Activated CD8-positive, alpha-beta memory T cell treated with anti-CD3 and anti-CD28 coated beads for 48 hours (primary cell): ENCODE measurements at regions not wholly inside any gene's neighbourhood (a gene's known extent, or its start where the extent isn't known, plus 50 kb on each side); places are given as distances from the start of the nearest gene placed in this dataset.

Experiments
- DNase-seq, 3 experiments: peaks; one replicate each; pipeline ENCODE4 v3.0.0-alpha.2; 2020; ENCODE audit warnings: low read depth in 2 of 3, low spot score in 2 of 3

DNA sequence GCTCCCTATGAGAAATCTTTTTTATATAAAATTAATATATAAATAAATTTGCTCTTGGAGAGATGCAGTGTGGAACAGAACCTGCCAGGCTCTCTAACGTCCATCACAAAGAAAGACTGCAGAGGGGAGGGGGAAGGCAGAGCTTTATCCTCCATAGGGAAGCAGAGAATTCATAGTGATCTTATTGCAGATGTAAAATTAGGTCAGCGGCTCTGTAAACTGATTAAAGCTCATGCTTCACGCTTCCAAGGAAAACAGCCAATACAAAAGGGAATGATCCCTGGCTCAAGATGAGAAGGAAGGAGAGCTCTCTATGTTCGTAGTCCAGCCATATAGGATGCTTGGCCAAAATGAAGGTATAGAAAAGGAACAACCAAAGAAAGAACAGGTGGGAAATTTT, 532.3 kb upstream of the PSMD7 start:
- no peak for DNase-seq

DNA sequence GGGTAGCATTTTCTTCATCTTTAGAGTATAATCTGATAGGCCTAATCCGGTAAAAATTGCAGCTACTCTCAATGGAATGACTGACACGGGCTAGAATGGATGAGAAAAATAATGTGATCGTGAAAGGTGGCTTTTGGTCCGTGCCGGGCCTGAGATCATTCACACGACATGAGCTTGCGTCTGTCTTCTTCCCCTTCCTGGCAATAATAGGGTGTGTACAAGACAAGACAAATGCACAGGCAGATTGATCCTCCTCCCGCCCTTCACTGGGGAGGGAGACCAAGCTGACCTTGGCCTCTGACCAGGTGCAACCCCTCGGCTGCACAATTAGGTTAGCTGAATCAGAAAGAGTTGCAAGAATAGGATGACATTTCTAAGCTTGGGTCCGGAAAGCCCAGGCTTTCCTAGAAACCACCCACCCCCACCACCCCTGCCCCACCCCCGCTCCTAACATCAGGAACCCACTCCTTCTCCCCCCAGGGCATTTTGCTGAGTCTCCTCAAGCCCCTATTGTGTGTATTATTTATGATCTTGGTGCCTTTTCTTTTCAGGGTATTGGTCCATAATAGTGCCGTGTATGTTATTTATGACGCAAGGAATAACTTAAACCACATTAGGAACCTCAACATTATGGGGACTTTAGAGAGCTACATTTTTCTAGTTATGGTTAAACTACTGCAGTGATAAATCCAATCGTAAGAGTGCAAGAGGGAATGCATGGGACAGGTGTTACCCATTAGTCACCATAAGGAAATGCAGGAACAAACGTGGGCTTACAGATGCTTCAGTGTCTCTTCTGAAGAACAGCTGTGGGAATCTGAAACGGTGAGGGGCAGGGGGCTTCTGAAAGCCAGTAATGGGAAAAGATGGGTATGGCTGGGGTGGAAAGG, 540.1 kb upstream of the PSMD7 start:
- no peak for DNase-seq

DNA sequence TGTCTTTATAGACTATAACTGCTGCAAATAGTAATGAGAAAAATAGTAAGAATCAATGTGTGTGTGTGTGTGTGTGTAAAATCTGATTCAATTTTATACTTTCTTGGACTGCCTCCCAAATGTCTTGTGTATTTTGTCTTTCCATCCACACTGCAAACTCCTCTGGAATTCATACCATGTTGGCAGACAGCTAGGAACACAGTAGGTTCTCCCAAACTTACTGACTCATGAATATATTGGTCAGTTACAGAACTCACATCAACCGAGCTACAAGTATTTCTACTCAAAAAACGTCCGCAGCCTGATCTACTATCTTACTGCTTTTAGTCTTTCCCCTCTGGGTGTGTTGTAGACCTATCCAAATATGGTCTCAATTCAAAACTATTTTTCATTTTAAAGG, 542.7 kb upstream of the PSMD7 start:
- DNase-seq: no peak

DNA sequence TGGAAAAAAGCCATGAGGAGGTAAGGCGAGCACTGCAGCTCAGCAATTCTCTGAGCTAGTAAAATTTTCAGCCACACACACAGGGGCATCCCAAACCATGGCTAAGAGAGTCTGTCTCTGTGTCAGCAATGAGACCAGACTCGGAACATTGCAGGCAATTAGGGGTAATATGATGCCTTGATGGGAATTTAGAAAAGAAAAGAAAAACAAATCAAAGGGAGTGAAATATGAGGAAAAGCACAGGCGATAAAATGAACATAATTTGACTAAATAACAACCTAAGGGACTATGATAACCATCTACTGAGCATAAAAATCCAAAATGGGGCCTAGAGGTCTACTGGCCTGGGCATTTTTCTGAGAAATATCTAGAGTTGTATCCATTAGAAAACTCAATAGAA, 546.0 kb upstream of the PSMD7 start:
- no peak for DNase-seq

DNA sequence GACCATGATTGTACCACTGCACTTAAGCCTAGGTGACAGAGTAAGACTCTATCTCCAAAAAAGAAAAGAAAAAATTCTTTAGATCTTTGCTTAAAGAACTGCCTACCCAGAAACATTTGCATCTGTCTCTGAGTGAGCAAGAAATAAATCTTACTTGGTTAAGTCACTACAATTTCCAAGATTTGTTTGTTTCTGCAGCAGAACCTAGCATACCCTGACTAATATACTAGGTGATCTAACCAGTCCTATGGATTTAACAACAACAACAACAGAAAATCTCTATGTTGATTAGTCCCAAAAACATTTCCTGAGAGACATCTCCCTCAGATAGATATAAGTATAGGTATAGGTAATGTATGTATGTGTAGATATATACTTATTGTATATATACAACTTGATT, 549.3 kb upstream of the PSMD7 start:
- no peak for DNase-seq

DNA sequence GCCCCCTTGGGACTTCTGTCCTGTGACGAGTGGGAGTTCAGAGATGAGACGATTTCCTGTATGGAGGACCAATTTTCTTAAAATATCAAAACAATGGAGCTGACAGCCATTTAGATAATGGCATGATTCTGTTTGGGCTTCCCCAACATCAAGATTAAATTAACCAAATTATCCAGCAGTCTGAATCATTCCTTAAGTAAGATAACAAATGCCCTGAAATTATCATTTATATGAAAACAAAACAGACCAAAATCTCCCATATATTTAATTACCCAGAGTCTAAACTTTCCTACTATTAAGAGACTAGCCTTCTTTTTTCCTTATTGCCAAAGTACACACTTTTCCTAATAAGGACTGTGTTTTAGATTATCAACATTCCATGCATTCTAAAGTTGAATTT, 550.1 kb upstream of the PSMD7 start:
- no peak for DNase-seq

DNA sequence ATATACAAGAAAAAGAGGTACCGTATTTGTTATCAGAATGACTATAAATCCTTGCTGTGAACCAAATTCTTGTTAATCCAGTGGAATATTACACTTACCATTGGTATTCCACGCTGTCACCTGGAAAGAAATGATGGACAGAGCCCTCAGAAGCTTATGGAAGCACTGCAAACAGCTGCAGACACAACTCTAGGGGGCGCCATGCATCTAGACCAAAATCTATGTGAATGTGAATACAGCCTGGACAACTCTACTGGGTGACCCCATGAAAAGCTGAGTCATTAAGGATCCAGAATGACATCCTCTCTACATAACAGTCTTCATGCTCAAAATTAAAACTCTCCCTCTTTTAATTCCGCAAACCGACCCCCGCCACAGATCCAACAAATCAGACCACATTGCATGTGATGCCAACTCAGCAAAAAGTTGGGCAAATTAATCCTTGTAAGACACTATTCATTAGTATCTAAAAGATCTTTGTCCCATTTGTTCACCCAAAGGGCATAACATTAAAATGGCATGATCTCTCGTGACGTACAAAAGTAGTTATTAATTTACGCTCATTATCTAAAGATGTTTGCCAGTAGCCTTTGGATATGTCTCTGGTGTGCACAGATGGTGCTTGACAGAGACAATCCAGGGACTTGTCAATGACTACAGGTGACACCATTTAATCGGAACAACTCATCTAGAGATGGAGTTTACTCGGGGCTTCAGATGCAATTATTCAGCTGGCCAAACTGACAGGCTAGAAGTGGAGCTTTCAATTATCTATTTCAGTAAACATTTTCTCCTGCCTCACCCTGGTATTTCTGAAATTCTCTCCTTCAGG, 552.7 kb upstream of the PSMD7 start:
- no peak for DNase-seq

DNA sequence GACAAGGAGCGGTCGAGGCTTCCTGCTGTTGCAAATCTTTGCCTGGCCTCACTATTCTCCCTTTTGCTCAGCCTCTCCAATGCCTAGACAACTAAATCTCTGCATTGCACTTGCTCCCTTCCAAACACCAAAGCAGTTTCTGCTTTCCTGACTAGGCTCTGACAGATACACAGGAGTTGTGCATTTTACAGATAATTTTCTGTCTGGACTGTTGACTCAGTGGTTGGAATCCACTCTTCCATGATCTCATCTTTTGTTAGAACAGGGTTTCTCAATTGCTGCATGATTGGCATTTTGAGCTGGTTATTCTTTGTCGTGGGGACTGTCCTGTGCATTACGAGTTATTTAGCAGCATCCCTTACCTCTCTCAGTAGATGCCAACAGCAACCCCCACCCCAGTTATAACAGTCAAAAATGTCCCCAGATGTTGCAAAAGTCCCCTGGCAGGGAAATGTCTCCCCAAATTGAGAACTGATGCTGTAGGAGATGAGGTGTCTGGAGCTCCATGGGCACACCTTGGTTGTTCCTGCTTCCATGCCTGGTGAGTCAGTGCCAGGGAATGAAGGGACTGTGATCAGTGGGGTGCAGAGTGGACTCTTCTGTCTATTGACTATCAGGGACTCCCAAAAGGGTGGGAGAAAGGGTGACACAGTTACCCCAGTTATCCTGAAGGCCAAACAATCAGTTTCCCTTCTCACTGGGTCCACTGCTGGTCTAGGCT, 557.4 kb upstream of the PSMD7 start:
- DNase-seq: no peak

DNA sequence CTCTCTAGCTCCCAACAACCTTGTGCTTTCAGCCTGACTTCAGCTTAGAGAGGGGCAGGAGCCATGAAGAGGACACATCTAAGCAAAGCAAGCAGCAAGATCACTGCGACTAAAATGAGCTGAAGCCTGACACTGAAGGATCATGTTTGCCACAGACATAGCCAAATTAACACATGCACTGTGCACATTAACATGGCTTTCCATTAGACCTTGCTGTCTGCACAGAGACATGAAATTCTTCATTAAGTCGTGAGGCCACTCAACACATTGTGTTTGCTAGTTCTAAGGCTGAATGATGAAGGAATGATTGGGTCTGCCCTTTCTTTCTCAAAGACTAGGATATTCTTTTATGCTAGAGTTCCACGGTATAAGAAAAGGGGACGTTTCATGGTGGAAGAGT, 558.3 kb upstream of the PSMD7 start:
- DNase-seq: no peak

DNA sequence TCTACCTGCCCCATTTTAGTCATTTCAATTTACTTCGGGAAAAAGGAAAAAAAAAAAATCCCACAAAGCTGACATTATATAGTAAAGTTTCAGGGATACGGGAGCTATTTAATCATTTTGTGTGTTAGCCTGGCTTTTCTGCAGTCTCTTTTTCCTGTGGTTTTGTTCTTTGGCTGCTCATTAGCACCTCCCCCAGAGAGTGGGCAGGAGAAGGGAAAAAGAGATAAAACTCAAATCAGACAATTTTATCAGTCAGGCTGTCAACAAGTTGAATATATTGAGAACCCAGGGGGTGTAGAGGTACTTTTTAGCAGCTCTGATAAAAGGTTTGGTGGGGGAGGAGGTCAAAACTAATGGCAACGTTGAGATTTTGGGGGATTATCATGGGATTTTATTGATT, 559.0 kb upstream of the PSMD7 start:
- DNase-seq: no peak

DNA sequence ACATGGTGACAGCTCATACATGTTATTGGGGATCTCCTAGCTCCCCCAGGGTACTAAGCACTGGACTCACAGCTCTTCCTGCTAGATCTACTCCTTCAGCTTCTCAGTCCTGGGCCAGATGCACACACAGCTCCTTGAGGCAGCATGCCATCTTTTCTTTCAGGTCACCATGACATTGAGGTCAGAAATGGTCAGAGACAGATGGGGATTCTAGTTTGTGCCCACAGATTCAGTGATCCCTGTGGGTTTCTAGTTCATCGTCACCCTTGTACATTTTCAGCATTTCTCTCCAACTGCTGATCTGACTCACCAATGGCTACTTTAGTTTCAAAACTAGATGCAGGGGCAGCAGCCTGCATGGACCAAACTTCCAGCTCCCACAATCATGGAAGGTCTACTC, 560.7 kb upstream of the PSMD7 start:
- DNase-seq: no peak

DNA sequence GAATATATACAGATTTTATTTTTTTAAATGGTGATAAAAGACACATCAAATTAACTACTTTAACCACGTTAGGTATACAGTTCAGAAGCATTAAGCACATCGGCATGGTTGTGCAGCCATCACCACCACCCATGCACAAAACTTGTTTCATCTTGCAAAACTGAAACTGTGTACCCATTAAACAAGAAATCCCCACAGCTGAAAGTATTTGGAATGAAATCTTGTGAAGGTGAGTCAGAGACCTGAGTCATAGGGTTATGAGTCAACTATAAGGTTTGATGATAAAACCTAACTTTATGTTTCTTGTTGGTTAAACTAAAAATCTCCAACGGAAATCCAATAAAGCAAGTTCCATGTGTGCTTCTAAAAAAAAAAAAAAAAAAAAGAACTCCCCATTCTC, 561.6 kb upstream of the PSMD7 start:
- DNase-seq: no peak

DNA sequence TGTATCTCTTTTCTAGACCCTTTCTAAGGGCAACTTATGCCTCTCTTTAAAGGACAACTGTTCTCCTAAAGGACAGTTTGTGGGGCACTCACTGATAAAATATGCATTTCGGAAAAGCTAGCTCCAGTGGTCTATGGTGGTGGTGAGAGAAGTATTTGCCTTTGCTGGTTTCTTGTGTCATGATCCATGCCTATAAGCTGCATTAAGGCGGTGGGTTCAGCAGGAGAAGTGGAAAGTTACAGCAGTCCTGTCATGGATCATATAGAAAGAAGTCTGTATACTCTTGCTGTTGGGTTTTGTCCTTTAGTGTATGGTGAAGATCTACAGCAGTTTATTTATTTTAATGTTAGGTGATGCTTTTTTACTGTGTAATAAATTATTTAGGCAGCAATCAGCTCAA, 563.9 kb upstream of the PSMD7 start:
- no peak for DNase-seq

DNA sequence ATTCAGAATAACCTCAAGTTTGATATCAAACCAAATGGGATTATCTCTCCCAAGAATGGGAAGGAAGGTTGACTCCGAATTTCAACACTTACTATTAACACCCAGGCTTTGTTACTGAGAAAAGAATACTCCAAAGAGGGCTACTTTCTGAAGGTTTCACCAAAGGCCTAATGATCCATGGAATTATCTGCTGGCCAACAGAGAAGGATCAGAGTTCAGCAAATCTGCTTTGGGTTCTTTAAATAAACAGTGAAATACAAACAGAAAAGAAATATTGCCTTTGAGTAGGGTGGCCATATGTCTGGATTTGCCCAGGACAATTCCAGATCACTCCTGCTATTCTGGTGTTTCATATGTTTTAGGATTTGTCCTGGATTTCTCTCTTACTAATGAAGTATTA, 564.5 kb upstream of the PSMD7 start:
- no peak for DNase-seq

DNA sequence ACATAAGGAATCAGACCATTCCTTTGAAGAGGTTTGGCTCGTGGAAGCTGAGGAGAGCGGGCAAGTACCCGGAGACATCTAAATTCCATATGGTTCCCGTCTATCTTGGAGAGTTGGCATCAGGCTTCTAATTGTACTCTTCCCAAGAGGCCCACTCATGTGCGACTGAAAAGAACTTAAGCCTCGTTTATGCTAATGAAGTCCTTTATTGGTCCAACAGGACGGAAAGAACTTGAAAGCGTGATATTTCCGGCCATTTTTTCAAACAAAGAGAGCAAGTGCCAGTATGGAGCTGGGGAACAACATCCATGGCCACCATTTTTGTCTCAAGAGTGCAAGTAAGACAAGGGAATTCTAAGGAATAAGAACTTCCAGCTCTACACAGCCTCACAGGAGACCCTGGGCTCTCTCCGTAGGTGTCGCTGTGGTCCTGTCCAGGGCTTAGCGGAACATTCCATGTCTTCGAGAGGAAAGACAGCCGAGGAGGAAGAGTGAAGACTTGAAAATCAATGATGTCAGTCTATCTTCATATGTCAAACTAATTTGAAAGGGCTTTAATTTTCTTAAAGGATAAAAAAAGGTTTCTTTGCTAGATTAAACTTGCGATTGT, 566.0 kb upstream of the PSMD7 start:
- DNase-seq: no peak

DNA sequence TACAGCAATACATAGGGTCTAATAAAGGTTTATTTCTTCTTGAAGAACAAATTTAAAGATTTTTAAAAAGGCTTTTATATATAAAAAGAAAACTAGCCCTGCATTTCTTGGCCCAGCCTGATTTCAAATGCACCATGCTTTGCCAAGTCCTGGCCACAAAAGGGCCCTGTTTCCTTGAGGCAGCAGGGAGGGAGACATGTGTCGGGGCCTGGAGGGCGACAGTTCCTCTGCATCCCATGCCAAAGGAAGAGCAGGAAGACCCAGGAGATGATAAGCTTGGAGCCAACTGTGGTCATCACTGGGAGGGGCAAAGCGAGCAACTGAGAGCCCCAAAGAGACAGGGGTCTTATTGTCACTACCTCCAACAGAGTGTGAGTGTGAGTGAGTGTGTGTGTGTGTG, 571.5 kb upstream of the PSMD7 start:
- no peak for DNase-seq

DNA sequence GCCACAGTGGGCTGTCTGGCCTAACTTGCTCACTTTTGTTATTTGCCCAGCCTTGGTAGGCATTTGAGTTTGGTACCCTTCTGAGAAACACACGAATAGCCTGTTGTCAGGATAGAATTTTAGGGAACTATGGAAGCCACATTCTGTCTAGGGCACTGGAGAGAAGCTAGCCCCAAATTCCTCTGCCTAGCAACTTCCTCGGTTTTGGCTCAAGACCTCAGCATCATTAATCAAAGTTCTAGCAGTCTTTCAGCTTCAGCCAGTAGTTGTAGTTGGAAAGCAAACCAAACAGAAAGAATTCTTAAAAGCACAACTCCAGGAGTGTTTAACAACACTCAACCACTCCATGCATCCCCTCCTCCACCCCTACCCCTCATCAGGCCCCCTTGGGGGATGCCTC, 572.1 kb upstream of the PSMD7 start:
- DNase-seq: no peak

DNA sequence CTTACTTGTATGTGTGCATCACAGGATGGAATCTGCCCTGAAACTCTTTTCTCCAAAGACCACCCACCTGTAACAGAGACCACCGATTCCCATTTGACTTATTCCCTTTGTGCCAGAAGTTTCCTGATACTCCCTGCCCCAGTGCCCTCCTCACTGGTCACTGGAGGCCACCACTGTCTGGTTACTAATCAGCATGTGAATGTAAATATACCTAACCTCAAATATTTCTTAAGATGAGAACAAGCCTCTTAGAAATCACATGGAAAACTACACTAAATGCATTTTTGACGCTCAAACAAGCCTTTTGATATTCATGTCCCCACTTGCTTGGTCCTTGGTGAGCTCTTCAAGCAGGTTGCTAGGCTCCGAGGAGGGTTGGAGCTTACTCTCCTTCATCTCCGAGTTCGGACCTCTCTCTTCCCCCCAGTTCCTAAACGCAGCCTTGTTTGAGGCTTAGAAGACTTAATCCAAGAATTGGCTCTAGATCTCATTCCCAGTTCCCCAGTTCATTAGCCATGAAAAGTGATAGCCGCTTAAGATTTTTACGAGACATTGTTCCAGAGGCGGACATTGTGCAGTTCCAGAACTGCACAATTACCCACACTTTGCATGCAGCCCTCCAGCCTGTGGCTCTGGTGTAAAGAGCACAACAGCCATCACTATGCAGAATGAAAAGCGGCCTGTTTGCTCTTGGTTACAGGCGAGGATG, 579.2 kb upstream of the PSMD7 start:
- no peak for DNase-seq

DNA sequence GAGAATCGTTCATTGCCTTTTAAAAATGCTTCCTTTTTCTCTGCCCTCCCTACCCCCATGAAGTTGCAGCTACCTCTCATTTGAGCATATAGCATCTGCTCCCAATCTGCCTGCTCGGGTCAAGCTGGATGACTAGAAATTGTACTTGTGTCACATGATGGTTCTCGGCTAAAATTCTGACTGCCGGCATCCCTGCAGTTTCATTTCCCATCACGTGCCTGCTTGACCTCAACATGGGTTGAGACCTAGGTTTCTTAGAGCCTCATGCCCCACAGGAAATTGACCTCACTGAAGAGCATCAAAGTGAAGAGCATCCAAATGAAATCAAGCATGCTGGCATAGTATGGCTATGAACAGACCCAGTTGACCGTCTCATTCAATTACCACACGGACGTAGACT, 581.6 kb upstream of the PSMD7 start:
- DNase-seq: no peak

DNA sequence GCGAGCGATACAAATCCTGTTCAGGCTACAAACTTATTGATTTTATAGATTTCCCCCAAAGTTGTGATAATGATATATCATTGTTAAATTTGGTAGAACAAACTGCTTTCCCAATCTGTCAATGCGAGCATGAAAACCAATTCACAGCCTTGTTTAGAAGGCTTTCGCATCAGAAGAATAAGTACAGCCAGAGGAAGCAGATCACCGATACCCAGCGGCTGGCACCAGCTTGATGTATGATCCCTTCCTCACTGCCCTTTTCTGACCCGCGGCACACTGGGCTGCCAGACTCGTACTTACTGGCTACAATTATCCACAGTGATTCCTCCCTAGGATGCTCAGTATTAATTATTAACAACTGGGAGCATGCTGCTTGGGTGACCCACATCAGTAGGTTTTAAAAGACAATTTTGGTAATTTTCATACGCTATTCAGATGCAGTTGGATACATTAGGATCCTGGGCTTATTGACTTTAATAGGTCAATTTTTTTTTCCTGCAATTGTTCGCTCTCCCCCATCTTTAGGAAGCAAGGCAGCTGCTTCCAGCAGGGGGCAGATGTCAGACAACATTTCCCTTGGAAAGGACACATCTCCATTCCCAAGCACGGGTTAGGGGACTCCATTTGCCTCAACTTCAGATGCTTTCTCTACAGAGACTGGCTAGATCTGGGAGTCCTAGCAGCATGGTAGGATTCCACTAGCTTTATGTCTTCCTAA, 582.7 kb upstream of the PSMD7 start:
- no peak for DNase-seq
